ENCODE measurements at regions not wholly inside any gene's neighbourhood (a gene's known extent, or its start where the extent isn't known, plus 50 kb on each side); places are given as distances from the start of the nearest gene placed in this dataset.

- no peak for TF ChIP-seq POLR2A (IDR thresholded peaks at IDR 0.05)
- TF ChIP-seq, protein P1, sequence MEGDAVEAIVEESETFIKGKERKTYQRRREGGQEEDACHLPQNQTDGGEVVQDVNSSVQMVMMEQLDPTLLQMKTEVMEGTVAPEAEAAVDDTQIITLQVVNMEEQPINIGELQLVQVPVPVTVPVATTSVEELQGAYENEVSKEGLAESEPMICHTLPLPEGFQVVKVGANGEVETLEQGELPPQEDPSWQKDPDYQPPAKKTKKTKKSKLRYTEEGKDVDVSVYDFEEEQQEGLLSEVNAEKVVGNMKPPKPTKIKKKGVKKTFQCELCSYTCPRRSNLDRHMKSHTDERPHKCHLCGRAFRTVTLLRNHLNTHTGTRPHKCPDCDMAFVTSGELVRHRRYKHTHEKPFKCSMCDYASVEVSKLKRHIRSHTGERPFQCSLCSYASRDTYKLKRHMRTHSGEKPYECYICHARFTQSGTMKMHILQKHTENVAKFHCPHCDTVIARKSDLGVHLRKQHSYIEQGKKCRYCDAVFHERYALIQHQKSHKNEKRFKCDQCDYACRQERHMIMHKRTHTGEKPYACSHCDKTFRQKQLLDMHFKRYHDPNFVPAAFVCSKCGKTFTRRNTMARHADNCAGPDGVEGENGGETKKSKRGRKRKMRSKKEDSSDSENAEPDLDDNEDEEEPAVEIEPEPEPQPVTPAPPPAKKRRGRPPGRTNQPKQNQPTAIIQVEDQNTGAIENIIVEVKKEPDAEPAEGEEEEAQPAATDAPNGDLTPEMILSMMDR (IDR thresholded peaks at IDR 0.05), result no peak
Observed at GRCh38 chr7:25978466-25978865, 173.5 kb upstream of the NFE2L3 start.
